HepG2 (cell line): ENCODE measurements at regions not wholly inside any gene's neighbourhood (a gene's known extent, or its start where the extent isn't known, plus 50 kb on each side); places are given as distances from the start of the nearest gene placed in this dataset.

Experiments
- DR1 ChIP-seq: sonication (generic); formaldehyde crosslinking; IDR thresholded peaks from 2 replicates; pipeline ENCODE4 v1.8.0; 2021; ENCODE audit warnings: mild to moderate bottlenecking, missing genetic modification reagents, inconsistent platforms
- FOXA3 ChIP-seq: IDR thresholded peaks from 2 replicates; pipeline ENCODE4 v1.6.1; 2016; ENCODE audit warnings: missing genetic modification reagents, missing compliant biosample characterization
- GABPA ChIP-seq, 2 experiments: IDR thresholded peaks; 2 replicates each; pipeline ENCODE4 v1.6.1; 2011 to 2016; ENCODE audit warnings: low read depth in 2 of 2, low read length in 1 of 2, missing biosample characterization in 1 of 2, missing genetic modification characterization in 1 of 2
- KDM2A ChIP-seq: sonication (generic); formaldehyde crosslinking; IDR thresholded peaks from 2 replicates; pipeline ENCODE4 v1.4.0; 2020; ENCODE audit warnings: low read depth, missing genetic modification reagents, borderline replicate concordance
- NFAT5 ChIP-seq: sonication (generic); formaldehyde crosslinking; IDR thresholded peaks from 2 replicates; pipeline ENCODE4 v1.4.0; 2020; ENCODE audit warnings: missing genetic modification reagents
- NR2F2 ChIP-seq: IDR thresholded peaks from 2 replicates; pipeline ENCODE4 v1.6.1; 2012; ENCODE audit warnings: low read depth, inconsistent platforms, borderline replicate concordance
- PAXIP1 ChIP-seq: sonication (generic); formaldehyde crosslinking; conservative IDR thresholded peaks from 2 replicates; pipeline ENCODE4 v1.4.0; 2020; ENCODE audit warnings: mild to moderate bottlenecking, missing genetic modification reagents, moderate library complexity
- PITX1 ChIP-seq: sonication (generic); formaldehyde crosslinking; IDR thresholded peaks from 2 replicates; pipeline ENCODE4 v1.5.1; 2020; ENCODE audit warnings: mild to moderate bottlenecking, missing genetic modification reagents
- SMARCC2 ChIP-seq: fragments of 450-650 bp; IDR thresholded peaks from 2 replicates; pipeline ENCODE4 v1.6.1; 2017; ENCODE audit warnings: antibody characterized with exemption, mild to moderate bottlenecking
- SRF ChIP-seq: IDR thresholded peaks from 2 replicates; pipeline ENCODE4 v1.6.1; 2011; ENCODE audit warnings: mild to moderate bottlenecking, low read depth, low read length, moderate library complexity
- THYN1 ChIP-seq: sonication (generic); formaldehyde crosslinking; IDR thresholded peaks from 2 replicates; pipeline ENCODE4 v1.8.1; 2023; ENCODE audit warnings: low read depth, mild to moderate bottlenecking, moderate library complexity, missing genetic modification reagents, borderline replicate concordance
- ZFP82 ChIP-seq: sonication (generic); formaldehyde crosslinking; IDR thresholded peaks from 2 replicates; pipeline ENCODE4 v1.5.1; 2020; ENCODE audit warnings: mild to moderate bottlenecking, missing genetic modification reagents, borderline replicate concordance
- ZNF136 ChIP-seq: sonication (generic); formaldehyde crosslinking; IDR thresholded peaks from 2 replicates; pipeline ENCODE4 v1.8.1; 2022; ENCODE audit warnings: low read depth, mild to moderate bottlenecking, moderate library complexity, missing genetic modification reagents
- ZNF232 ChIP-seq: sonication (generic); formaldehyde crosslinking; IDR thresholded peaks from 2 replicates; pipeline ENCODE4 v1.4.0; 2020; ENCODE audit warnings: missing genetic modification reagents, borderline replicate concordance
- ZNF251 ChIP-seq: sonication (generic); formaldehyde crosslinking; IDR thresholded peaks from 2 replicates; pipeline ENCODE4 v1.9.0; 2021; ENCODE audit warnings: mild to moderate bottlenecking, missing genetic modification reagents
- ZNF552 ChIP-seq: sonication (generic); formaldehyde crosslinking; IDR thresholded peaks from 2 replicates; pipeline ENCODE4 v1.9.0; 2022; ENCODE audit warnings: missing genetic modification reagents, mild to moderate bottlenecking, borderline replicate concordance
- ZNF609 ChIP-seq: sonication (generic); formaldehyde crosslinking; IDR thresholded peaks from 2 replicates; pipeline ENCODE4 v1.4.0; 2020; ENCODE audit warnings: mild to moderate bottlenecking, missing genetic modification reagents, borderline replicate concordance

GRCh38 chr1:34582356-34582755 is 172.5 kb upstream of the GJB5 start (continued):
- TF ChIP-seq SMARCC2, result no peak
- no peak for TF ChIP-seq ZFP82 (CRISPR knock-in tag)
- 0 out of 2 replicates have a peak, but pooled peaks have one; percentile 14 for TF ChIP-seq PAXIP1 (CRISPR knock-in tag)
- no peak for TF ChIP-seq DR1 (CRISPR knock-in tag)
- TF ChIP-seq GABPA (IDR thresholded peaks at IDR 0.05; ENCODE audit: low read depth, low read length), result no peak
- TF ChIP-seq GABPA (CRISPR knock-in tag; IDR thresholded peaks at IDR 0.05; ENCODE audit: low read depth), result no peak
- TF ChIP-seq ZNF251 (CRISPR knock-in tag), result no peak
- no peak for TF ChIP-seq ZNF552 (CRISPR knock-in tag)
- no peak for TF ChIP-seq THYN1 (CRISPR knock-in tag)
- no peak for TF ChIP-seq PITX1
- peak; percentile 41; the same call in 1 of the 2 replicates for TF ChIP-seq FOXA3 (CRISPR knock-in tag)
- peak; percentile 63; the same call in 1 of the 2 replicates for TF ChIP-seq ZNF609 (CRISPR knock-in tag)
- TF ChIP-seq ZNF136 (CRISPR knock-in tag), result no peak
- TF ChIP-seq KDM2A (CRISPR knock-in tag), result no peak
- peak; percentile 69; the same call in 1 of the 2 replicates for TF ChIP-seq NR2F2
- TF ChIP-seq NFAT5, result no peak
- TF ChIP-seq ZNF232 (CRISPR knock-in tag), result no peak
- TF ChIP-seq SRF, result no peak
